ENCODE measurements at regions not wholly inside any gene's neighbourhood (a gene's known extent, or its start where the extent isn't known, plus 50 kb on each side); places are given as distances from the start of the nearest gene placed in this dataset.

GRCh38 chr12:46486588-46486987 lies 114.0 kb upstream of the SLC38A2 start:
- H2BK15ac ChIP-seq (ENCODE audit: low read depth, low read length): peak overlapping the region; percentile 35; the same call in 2 of the 3 replicates
- DNase-seq (no peak), ATAC-seq (ENCODE audit: low read depth) (no peak)
- H3K4ac ChIP-seq (ENCODE audit: low read depth, low read length): no peak overlapping the region
- no peak overlapping the region for H3K27ac ChIP-seq (ENCODE audit: insufficient read depth, low read length)
- 0 out of 2 replicates have a peak overlapping the region, but pooled peaks have one; percentile 44 for H3K18ac ChIP-seq (ENCODE audit: low read depth, low read length)
- in situ Hi-C loops (cut with MboI; ENCODE audit: low sequenced_read_pairs): no loop called here
- H4K20me1 ChIP-seq (ENCODE audit: insufficient read depth, low read length): no peaks in the 10 kb centered on the region
- H3K36me3 ChIP-seq (ENCODE audit: control insufficient read depth, insufficient read depth, low read length): no peaks in the 10 kb centered on the region
- no peak overlapping the region for H3K23ac ChIP-seq (ENCODE audit: low read depth, low read length)
- peaks cover 12% of the 10 kb centered on the region for H3K4me1 ChIP-seq (ENCODE audit: control insufficient read depth, insufficient read depth, low read length)
- no peak overlapping the region for H3K56ac ChIP-seq (ENCODE audit: extremely low read depth, insufficient read depth, low read length)
- TF ChIP-seq, protein P1, sequence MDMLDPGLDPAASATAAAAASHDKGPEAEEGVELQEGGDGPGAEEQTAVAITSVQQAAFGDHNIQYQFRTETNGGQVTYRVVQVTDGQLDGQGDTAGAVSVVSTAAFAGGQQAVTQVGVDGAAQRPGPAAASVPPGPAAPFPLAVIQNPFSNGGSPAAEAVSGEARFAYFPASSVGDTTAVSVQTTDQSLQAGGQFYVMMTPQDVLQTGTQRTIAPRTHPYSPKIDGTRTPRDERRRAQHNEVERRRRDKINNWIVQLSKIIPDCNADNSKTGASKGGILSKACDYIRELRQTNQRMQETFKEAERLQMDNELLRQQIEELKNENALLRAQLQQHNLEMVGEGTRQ (IDR thresholded peaks at IDR 0.05; ENCODE audit: low read depth, low read length): no peak
- TF ChIP-seq RAD21 (IDR thresholded peaks at IDR 0.05; ENCODE audit: low read length): no peak
- TF ChIP-seq, protein P2, sequence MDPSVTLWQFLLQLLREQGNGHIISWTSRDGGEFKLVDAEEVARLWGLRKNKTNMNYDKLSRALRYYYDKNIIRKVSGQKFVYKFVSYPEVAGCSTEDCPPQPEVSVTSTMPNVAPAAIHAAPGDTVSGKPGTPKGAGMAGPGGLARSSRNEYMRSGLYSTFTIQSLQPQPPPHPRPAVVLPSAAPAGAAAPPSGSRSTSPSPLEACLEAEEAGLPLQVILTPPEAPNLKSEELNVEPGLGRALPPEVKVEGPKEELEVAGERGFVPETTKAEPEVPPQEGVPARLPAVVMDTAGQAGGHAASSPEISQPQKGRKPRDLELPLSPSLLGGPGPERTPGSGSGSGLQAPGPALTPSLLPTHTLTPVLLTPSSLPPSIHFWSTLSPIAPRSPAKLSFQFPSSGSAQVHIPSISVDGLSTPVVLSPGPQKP (IDR thresholded peaks at IDR 0.05; ENCODE audit: borderline replicate concordance, low read depth, low read length): no peak
- no peak for TF ChIP-seq MXI1 (IDR thresholded peaks at IDR 0.05; ENCODE audit: borderline replicate concordance, low read depth, low read length)
- no peak for TF ChIP-seq RCOR1 (IDR thresholded peaks at IDR 0.05; ENCODE audit: insufficient replicate concordance, low read length)
- no peak for TF ChIP-seq CEBPB (IDR thresholded peaks at IDR 0.05; ENCODE audit: low read depth, low read length)
- TF ChIP-seq, protein P3, sequence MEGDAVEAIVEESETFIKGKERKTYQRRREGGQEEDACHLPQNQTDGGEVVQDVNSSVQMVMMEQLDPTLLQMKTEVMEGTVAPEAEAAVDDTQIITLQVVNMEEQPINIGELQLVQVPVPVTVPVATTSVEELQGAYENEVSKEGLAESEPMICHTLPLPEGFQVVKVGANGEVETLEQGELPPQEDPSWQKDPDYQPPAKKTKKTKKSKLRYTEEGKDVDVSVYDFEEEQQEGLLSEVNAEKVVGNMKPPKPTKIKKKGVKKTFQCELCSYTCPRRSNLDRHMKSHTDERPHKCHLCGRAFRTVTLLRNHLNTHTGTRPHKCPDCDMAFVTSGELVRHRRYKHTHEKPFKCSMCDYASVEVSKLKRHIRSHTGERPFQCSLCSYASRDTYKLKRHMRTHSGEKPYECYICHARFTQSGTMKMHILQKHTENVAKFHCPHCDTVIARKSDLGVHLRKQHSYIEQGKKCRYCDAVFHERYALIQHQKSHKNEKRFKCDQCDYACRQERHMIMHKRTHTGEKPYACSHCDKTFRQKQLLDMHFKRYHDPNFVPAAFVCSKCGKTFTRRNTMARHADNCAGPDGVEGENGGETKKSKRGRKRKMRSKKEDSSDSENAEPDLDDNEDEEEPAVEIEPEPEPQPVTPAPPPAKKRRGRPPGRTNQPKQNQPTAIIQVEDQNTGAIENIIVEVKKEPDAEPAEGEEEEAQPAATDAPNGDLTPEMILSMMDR (conservative IDR thresholded peaks at IDR 0.05; ENCODE audit: low read depth, low read length): no peak
- TF ChIP-seq NFE2L2 (IDR thresholded peaks at IDR 0.05; ENCODE audit: low read depth, low read length): no peak
- TF ChIP-seq MAZ (IDR thresholded peaks at IDR 0.05; ENCODE audit: borderline replicate concordance, low read depth, low read length): no peak
- H2AK5ac ChIP-seq (ENCODE audit: low read depth, low read length): peak overlapping the region; percentile 91
- H4K8ac ChIP-seq (ENCODE audit: low read depth in 2 of 2, low read length in 2 of 2): 0 out of 4 replicates have a peak overlapping the region, but pooled peaks of 1 of the 2 experiments have one; percentile 18
- H3K9me1 ChIP-seq (ENCODE audit: insufficient read depth, low read length): peaks cover 5% of the 10 kb centered on the region
- no peak overlapping the region for H3K4me2 ChIP-seq (ENCODE audit: low read depth, low read length)
- 0 out of 2 replicates have a peak overlapping the region, but pooled peaks have one; percentile 42 for H3K14ac ChIP-seq (replicated peaks; ENCODE audit: low read depth, low read length)
- H2BK20ac ChIP-seq (ENCODE audit: low read depth, low read length): peak overlapping the region; percentile 63
- H2AK9ac ChIP-seq (replicated peaks; ENCODE audit: low read depth, low read length, poor library complexity): no peak overlapping the region
- intact Hi-C loops (cut with micrococcal nuclease): no loop called here
- no TSS peak for BruUV-seq (replicated peaks)
- dilution Hi-C loops (cut with HindIII; ENCODE audit: low sequenced_read_pairs, unreplicated experiment): no loop called here
- peaks cover 6 to 20% of the 10 kb centered on the region in 2 experiments; a peak in 3 of 4 replicates for H3K79me1 ChIP-seq (ENCODE audit: low read depth in 1 of 2, low read length in 2 of 2)
- H2BK120ac ChIP-seq (ENCODE audit: low read depth, low read length): peak overlapping the region; percentile 24
- 0 out of 2 replicates have a peak overlapping the region, but pooled peaks have one; percentile 36 for H4K5ac ChIP-seq (ENCODE audit: low read depth, low read length)
- H2AFZ ChIP-seq (replicated peaks; ENCODE audit: low read length, poor library complexity): no peak overlapping the region
- H2BK5ac ChIP-seq (ENCODE audit: low read depth, low read length, poor library complexity, severe bottlenecking): no peak overlapping the region
- H3K27me3 ChIP-seq (ENCODE audit: control insufficient read depth, insufficient read depth, low read length): no peaks in the 10 kb centered on the region
- no peaks in the 10 kb centered on the region for H3K9me3 ChIP-seq (ENCODE audit: control insufficient read depth, insufficient read depth, low read length)
- H3K9ac ChIP-seq (ENCODE audit: low read depth, low read length): no peak overlapping the region
- CTCF ChIA-PET: no interaction called here
- H4K91ac ChIP-seq (ENCODE audit: insufficient read depth, low read depth, low read length): no peak overlapping the region
- H3K4me3 ChIP-seq (ENCODE audit: insufficient read depth, low read depth, low read length): no peak overlapping the region
- POLR2A ChIA-PET (ENCODE audit: unreplicated experiment): no interaction called here

Measured in IMR-90 (cell line).